Panc1 (cell line): ENCODE measurements at regions not wholly inside any gene's neighbourhood (a gene's known extent, or its start where the extent isn't known, plus 50 kb on each side); places are given as distances from the start of the nearest gene placed in this dataset.

Experiments
- ATAC-seq: fragments of 200-7000 bp; cut with Tn5 transposase; 2 replicates; pipeline ENCODE4 v1.9.1; 2020; ENCODE audit warnings: mild to moderate bottlenecking, moderate library complexity
- BruUV-seq: library from RNA; stranded (reverse); fragments of 400-500 nt; replicated peaks from 2 replicates; lab custom pipeline; 2021; lab: Mats Ljungman, UMichigan
- CTCF ChIA-PET: fragments of 300-600 bp; sonication (Branson Sonifier 250); formaldehyde crosslinking; loops from one replicate; lab custom pipeline; 2022; ENCODE audit warnings: antibody characterized with exemption; lab: Charles Lee
- POLR2A ChIA-PET: fragments of 300-600 bp; sonication (Branson Sonifier 250); formaldehyde crosslinking; loops from one replicate; lab custom pipeline; 2022; ENCODE audit warnings: antibody characterized with exemption; lab: Charles Lee
- DNase-seq: peaks from one replicate; pipeline ENCODE4 v3.0.0-alpha.2; 2010; ENCODE audit warnings: low read depth, low spot score
- H3K27ac ChIP-seq: 2 replicates; pipeline ENCODE4 v1.5.1; 2011; ENCODE audit warnings: mild to moderate bottlenecking, low read length, inconsistent platforms
- H3K27me3 ChIP-seq: fragments of 200-500 bp; sonication (Bioruptor generic); 2 replicates; pipeline ENCODE4 v1.6.0; 2014; ENCODE audit warnings: low read length, inconsistent platforms; ENCODE audit not compliant: control insufficient read depth, insufficient read depth
- H3K36me3 ChIP-seq: fragments of 200-500 bp; sonication (Bioruptor generic); 2 replicates; pipeline ENCODE4 v1.5.1; 2014; ENCODE audit warnings: inconsistent platforms, mild to moderate bottlenecking, low read length, moderate library complexity; ENCODE audit not compliant: control insufficient read depth, insufficient read depth
- H3K4me1 ChIP-seq: 2 replicates; pipeline ENCODE4 v1.5.1; 2011; ENCODE audit warnings: inconsistent platforms, mild to moderate bottlenecking, low read length, moderate library complexity; ENCODE audit not compliant: control insufficient read depth, insufficient read depth
- H3K4me3 ChIP-seq, 2 experiments: 2 replicates each; pipeline ENCODE4 v1.5.1; 2011 to 2012; ENCODE audit warnings: low read depth in 2 of 2, low read length in 2 of 2, mild to moderate bottlenecking in 2 of 2, inconsistent platforms in 1 of 2, moderate library complexity in 1 of 2
- H3K9me3 ChIP-seq: fragments of 200-500 bp; sonication (Bioruptor generic); 2 replicates; pipeline ENCODE4 v1.5.1; 2014; ENCODE audit warnings: low read depth, mild to moderate bottlenecking, inconsistent platforms, low read length, moderate library complexity; ENCODE audit not compliant: control insufficient read depth, insufficient read depth
- CTCF ChIP-seq: fragments of 450-650 bp; IDR thresholded peaks from 2 replicates; pipeline ENCODE4 v1.5.1; 2017; ENCODE audit warnings: mild to moderate bottlenecking
- POLR2AphosphoS5 ChIP-seq: IDR thresholded peaks from 2 replicates; pipeline ENCODE4 v1.6.1; 2012; ENCODE audit warnings: mild to moderate bottlenecking, low read depth, low read length, moderate library complexity
- REST ChIP-seq, 2 experiments: IDR thresholded peaks; 2 replicates each; pipeline ENCODE4 v1.6.1; 2011 to 2012; ENCODE audit warnings: low read depth in 2 of 2, control low read depth in 1 of 2, low read length in 1 of 2, mild to moderate bottlenecking in 1 of 2, moderate library complexity in 1 of 2; ENCODE audit not compliant: insufficient read depth in 1 of 2
- SIN3A ChIP-seq: IDR thresholded peaks from 2 replicates; pipeline ENCODE4 v1.6.1; 2012; ENCODE audit warnings: low read depth, mild to moderate bottlenecking, low read length, moderate library complexity, borderline replicate concordance; ENCODE audit not compliant: insufficient read depth
- TCF7L2 ChIP-seq: IDR thresholded peaks from 2 replicates; pipeline ENCODE4 v1.6.1; 2011; ENCODE audit warnings: mild to moderate bottlenecking, low read depth, low read length, inconsistent platforms
- in situ Hi-C: cut with HindIII; loops from 2 replicates; pipeline ENCODE4 v1.10.0; 2016; ENCODE audit warnings: low sequenced_read_pairs, low pct_unique_long_range_greater_than_20kb
- intact Hi-C: fragments of 100-400 bp; cut with micrococcal nuclease; formaldehyde crosslinking; loops from one replicate; pipeline ENCODE4 v1.10.0; 2022; ENCODE audit not compliant: unreplicated experiment

GRCh38 chr18:38369772-38370690 is 804.4 kb upstream of the CELF4 start:
- Histone ChIP-seq H3K4me3 (no peak overlapping the region), H3K36me3 (no peaks in the 10 kb centered on the region), H3K27me3 (no peaks in the 10 kb centered on the region), H3K9me3 (no peaks in the 10 kb centered on the region), H3K4me1 (no peaks in the 10 kb centered on the region), H3K27ac (no peak overlapping the region)
- TF ChIP-seq POLR2AphosphoS5 = no peak
- no peak for TF ChIP-seq SIN3A
- TF ChIP-seq CTCF = no peak
- TF ChIP-seq REST (IDR thresholded peaks at IDR 0.05; ENCODE audit: insufficient read depth in 1 of 2, low read depth in 2 of 2, low read length in 1 of 2) = no peak
- no peak for TF ChIP-seq TCF7L2
- CTCF ChIA-PET = no interaction called here
- DNase-seq (no peak), ATAC-seq (no peak)
- POLR2A ChIA-PET = no interaction called here
- in situ Hi-C loops = no loop called here
- intact Hi-C loops = no loop called here
- no TSS peak for BruUV-seq

GRCh38 chr18:38368886-38369285 is 803.3 kb upstream of the CELF4 start:
- H3K4me1 ChIP-seq = no peaks in the 10 kb centered on the region
- H3K4me3 ChIP-seq = no peak overlapping the region
- intact Hi-C loops (no loop called here), in situ Hi-C loops (no loop called here)
- no TSS peak for BruUV-seq
- ATAC-seq (no peak), DNase-seq (no peak)
- CTCF ChIA-PET = no interaction called here
- no peaks in the 10 kb centered on the region for H3K36me3 ChIP-seq
- TF ChIP-seq CTCF = no peak
- no peak for TF ChIP-seq SIN3A
- TF ChIP-seq REST (IDR thresholded peaks at IDR 0.05; ENCODE audit: insufficient read depth in 1 of 2, low read depth in 2 of 2, low read length in 1 of 2) = no peak
- TF ChIP-seq TCF7L2 = no peak
- no peak for TF ChIP-seq POLR2AphosphoS5
- no peak overlapping the region for H3K27ac ChIP-seq
- H3K9me3 ChIP-seq = no peaks in the 10 kb centered on the region
- POLR2A ChIA-PET = interaction anchor here (0.5 kb wide), 1 partner anchor 466 kb away, joined by 7 read pairs; no protein-coding TSS in a partner anchor
- no peaks in the 10 kb centered on the region for H3K27me3 ChIP-seq
